GM23338 (cell line): ENCODE measurements at regions not wholly inside any gene's neighbourhood (a gene's known extent, or its start where the extent isn't known, plus 50 kb on each side); places are given as distances from the start of the nearest gene placed in this dataset.

Experiments used
- CREB1 ChIP-seq: fragments of 250-450 bp; sonication (Bioruptor Pico); IDR thresholded peaks from 2 replicates; pipeline ENCODE4 v1.5.0; 2020; ENCODE audit warnings: low read depth, mild to moderate bottlenecking, moderate library complexity
- EZH2 ChIP-seq: fragments of 200-600 bp; sonication (generic); IDR thresholded peaks from one replicate; pipeline ENCODE4 v1.8.0; 2017; ENCODE audit warnings: antibody characterized with exemption, mild to moderate bottlenecking, low read depth; ENCODE audit not compliant: unreplicated experiment
- EZH2phosphoT487 ChIP-seq: fragments of 200-600 bp; sonication (generic); IDR thresholded peaks from one replicate; pipeline ENCODE4 v1.8.1; 2018; ENCODE audit warnings: antibody characterized with exemption; ENCODE audit not compliant: unreplicated experiment
- JUNB ChIP-seq: IDR thresholded peaks from one replicate; pipeline ENCODE4 v1.6.1; 2016; ENCODE audit warnings: antibody characterized with exemption; ENCODE audit not compliant: unreplicated experiment
- NANOG ChIP-seq: IDR thresholded peaks from 2 replicates; pipeline ENCODE4 v1.6.1; 2016; ENCODE audit warnings: antibody characterized with exemption, borderline replicate concordance
- POLR2AphosphoS5 ChIP-seq: IDR thresholded peaks from 2 replicates; pipeline ENCODE4 v1.6.1; 2016; ENCODE audit warnings: antibody characterized with exemption, low read depth
- STAT1 ChIP-seq: IDR thresholded peaks from one replicate; pipeline ENCODE4 v1.6.1; 2016; ENCODE audit warnings: antibody characterized with exemption; ENCODE audit not compliant: unreplicated experiment
- ZNF114 ChIP-seq: fragments of 250-450 bp; sonication (Bioruptor Pico); IDR thresholded peaks from 2 replicates; pipeline ENCODE4 v1.5.0; 2020; ENCODE audit warnings: mild to moderate bottlenecking, moderate library complexity
- ZNF331 ChIP-seq: fragments of 250-450 bp; sonication (Bioruptor Pico); IDR thresholded peaks from 2 replicates; pipeline ENCODE4 v1.5.0; 2020; ENCODE audit warnings: low read depth, mild to moderate bottlenecking, moderate library complexity
- TF ChIP-seq, protein P1 (sequence below): IDR thresholded peaks from one replicate; pipeline ENCODE4 v1.6.1; 2018; ENCODE audit warnings: antibody characterized with exemption; ENCODE audit not compliant: unreplicated experiment
- TF ChIP-seq, protein P2 (sequence below), 2 experiments: fragments of 200-600 bp in 1 of 2; sonication (generic) in 1 of 2; conservative IDR thresholded peaks; 2 replicates each; pipeline versions ENCODE4 v1.5.1 to v1.6.1; 2016 to 2017; ENCODE audit warnings: antibody characterized with exemption in 2 of 2, low read depth in 2 of 2, mild to moderate bottlenecking in 2 of 2, moderate library complexity in 1 of 2
- TF ChIP-seq, protein P3 (sequence below): IDR thresholded peaks from 2 replicates; pipeline ENCODE4 v1.6.1; 2016; ENCODE audit warnings: antibody characterized with exemption
- TF ChIP-seq, protein P4 (sequence below): fragments of 250-450 bp; sonication (Bioruptor Pico); IDR thresholded peaks from 2 replicates; pipeline ENCODE4 v1.5.0; 2020; ENCODE audit warnings: mild to moderate bottlenecking, moderate library complexity

DNA sequence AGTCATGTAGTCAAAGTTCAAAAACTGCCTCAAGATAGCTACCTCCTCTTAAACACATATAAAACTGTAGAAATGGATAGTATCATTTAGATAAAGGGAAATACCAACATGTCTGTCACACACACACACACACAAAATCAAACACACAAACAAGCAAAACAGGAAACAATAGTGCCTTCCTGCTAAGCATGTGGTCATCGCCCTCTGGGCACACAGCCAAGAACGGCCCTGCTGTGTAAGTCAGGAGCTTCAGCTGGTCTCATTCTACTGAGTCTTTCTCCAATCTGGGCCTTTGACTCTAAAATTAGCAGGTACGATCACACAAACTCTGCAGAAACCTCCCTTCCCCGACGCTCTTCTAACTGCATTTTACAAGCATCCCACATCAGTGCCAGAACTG, 272.2 kb upstream of the CHRNA7 start:
- TF ChIP-seq, protein P1, sequence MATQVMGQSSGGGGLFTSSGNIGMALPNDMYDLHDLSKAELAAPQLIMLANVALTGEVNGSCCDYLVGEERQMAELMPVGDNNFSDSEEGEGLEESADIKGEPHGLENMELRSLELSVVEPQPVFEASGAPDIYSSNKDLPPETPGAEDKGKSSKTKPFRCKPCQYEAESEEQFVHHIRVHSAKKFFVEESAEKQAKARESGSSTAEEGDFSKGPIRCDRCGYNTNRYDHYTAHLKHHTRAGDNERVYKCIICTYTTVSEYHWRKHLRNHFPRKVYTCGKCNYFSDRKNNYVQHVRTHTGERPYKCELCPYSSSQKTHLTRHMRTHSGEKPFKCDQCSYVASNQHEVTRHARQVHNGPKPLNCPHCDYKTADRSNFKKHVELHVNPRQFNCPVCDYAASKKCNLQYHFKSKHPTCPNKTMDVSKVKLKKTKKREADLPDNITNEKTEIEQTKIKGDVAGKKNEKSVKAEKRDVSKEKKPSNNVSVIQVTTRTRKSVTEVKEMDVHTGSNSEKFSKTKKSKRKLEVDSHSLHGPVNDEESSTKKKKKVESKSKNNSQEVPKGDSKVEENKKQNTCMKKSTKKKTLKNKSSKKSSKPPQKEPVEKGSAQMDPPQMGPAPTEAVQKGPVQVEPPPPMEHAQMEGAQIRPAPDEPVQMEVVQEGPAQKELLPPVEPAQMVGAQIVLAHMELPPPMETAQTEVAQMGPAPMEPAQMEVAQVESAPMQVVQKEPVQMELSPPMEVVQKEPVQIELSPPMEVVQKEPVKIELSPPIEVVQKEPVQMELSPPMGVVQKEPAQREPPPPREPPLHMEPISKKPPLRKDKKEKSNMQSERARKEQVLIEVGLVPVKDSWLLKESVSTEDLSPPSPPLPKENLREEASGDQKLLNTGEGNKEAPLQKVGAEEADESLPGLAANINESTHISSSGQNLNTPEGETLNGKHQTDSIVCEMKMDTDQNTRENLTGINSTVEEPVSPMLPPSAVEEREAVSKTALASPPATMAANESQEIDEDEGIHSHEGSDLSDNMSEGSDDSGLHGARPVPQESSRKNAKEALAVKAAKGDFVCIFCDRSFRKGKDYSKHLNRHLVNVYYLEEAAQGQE: no peak
- TF ChIP-seq POLR2AphosphoS5 (no peak), EZH2 (no peak), EZH2phosphoT487 (no peak), ZNF331 (CRISPR knock-in tag) (no peak), NANOG (no peak), CREB1 (CRISPR knock-in tag) (no peak), STAT1 (no peak), JUNB (no peak), ZNF114 (CRISPR knock-in tag) (no peak)
- TF ChIP-seq, protein P2, sequence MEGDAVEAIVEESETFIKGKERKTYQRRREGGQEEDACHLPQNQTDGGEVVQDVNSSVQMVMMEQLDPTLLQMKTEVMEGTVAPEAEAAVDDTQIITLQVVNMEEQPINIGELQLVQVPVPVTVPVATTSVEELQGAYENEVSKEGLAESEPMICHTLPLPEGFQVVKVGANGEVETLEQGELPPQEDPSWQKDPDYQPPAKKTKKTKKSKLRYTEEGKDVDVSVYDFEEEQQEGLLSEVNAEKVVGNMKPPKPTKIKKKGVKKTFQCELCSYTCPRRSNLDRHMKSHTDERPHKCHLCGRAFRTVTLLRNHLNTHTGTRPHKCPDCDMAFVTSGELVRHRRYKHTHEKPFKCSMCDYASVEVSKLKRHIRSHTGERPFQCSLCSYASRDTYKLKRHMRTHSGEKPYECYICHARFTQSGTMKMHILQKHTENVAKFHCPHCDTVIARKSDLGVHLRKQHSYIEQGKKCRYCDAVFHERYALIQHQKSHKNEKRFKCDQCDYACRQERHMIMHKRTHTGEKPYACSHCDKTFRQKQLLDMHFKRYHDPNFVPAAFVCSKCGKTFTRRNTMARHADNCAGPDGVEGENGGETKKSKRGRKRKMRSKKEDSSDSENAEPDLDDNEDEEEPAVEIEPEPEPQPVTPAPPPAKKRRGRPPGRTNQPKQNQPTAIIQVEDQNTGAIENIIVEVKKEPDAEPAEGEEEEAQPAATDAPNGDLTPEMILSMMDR (conservative IDR thresholded peaks at IDR 0.05; ENCODE audit: low read depth in 2 of 2): no peak
- TF ChIP-seq, protein P3, sequence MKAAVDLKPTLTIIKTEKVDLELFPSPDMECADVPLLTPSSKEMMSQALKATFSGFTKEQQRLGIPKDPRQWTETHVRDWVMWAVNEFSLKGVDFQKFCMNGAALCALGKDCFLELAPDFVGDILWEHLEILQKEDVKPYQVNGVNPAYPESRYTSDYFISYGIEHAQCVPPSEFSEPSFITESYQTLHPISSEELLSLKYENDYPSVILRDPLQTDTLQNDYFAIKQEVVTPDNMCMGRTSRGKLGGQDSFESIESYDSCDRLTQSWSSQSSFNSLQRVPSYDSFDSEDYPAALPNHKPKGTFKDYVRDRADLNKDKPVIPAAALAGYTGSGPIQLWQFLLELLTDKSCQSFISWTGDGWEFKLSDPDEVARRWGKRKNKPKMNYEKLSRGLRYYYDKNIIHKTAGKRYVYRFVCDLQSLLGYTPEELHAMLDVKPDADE: no peak
- TF ChIP-seq, protein P4, sequence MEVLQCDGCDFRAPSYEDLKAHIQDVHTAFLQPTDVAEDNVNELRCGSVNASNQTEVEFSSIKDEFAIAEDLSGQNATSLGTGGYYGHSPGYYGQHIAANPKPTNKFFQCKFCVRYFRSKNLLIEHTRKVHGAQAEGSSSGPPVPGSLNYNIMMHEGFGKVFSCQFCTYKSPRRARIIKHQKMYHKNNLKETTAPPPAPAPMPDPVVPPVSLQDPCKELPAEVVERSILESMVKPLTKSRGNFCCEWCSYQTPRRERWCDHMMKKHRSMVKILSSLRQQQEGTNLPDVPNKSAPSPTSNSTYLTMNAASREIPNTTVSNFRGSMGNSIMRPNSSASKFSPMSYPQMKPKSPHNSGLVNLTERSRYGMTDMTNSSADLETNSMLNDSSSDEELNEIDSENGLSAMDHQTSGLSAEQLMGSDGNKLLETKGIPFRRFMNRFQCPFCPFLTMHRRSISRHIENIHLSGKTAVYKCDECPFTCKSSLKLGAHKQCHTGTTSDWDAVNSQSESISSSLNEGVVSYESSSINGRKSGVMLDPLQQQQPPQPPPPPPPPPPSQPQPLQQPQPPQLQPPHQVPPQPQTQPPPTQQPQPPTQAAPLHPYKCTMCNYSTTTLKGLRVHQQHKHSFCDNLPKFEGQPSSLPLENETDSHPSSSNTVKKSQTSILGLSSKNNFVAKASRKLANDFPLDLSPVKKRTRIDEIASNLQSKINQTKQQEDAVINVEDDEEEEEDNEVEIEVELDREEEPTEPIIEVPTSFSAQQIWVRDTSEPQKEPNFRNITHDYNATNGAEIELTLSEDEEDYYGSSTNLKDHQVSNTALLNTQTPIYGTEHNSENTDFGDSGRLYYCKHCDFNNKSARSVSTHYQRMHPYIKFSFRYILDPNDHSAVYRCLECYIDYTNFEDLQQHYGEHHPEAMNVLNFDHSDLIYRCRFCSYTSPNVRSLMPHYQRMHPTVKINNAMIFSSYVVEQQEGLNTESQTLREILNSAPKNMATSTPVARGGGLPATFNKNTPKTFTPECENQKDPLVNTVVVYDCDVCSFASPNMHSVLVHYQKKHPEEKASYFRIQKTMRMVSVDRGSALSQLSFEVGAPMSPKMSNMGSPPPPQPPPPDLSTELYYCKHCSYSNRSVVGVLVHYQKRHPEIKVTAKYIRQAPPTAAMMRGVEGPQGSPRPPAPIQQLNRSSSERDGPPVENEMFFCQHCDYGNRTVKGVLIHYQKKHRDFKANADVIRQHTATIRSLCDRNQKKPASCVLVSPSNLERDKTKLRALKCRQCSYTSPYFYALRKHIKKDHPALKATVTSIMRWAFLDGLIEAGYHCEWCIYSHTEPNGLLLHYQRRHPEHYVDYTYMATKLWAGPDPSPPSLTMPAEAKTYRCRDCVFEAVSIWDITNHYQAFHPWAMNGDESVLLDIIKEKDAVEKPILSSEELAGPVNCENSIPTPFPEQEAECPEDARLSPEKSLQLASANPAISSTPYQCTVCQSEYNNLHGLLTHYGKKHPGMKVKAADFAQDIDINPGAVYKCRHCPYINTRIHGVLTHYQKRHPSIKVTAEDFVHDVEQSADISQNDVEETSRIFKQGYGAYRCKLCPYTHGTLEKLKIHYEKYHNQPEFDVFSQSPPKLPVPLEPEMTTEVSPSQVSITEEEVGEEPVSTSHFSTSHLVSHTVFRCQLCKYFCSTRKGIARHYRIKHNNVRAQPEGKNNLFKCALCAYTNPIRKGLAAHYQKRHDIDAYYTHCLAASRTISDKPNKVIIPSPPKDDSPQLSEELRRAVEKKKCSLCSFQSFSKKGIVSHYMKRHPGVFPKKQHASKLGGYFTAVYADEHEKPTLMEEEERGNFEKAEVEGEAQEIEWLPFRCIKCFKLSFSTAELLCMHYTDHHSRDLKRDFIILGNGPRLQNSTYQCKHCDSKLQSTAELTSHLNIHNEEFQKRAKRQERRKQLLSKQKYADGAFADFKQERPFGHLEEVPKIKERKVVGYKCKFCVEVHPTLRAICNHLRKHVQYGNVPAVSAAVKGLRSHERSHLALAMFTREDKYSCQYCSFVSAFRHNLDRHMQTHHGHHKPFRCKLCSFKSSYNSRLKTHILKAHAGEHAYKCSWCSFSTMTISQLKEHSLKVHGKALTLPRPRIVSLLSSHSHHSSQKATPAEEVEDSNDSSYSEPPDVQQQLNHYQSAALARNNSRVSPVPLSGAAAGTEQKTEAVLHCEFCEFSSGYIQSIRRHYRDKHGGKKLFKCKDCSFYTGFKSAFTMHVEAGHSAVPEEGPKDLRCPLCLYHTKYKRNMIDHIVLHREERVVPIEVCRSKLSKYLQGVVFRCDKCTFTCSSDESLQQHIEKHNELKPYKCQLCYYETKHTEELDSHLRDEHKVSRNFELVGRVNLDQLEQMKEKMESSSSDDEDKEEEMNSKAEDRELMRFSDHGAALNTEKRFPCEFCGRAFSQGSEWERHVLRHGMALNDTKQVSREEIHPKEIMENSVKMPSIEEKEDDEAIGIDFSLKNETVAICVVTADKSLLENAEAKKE (CRISPR knock-in tag): no peak
